Hematopoietic multipotent progenitor cell treated with erythropoietin and hydrocortisone succinate and interleukin-3 and kit ligand, for 17 days (in vitro differentiated cells): ENCODE measurements at regions not wholly inside any gene's neighbourhood (a gene's known extent, or its start where the extent isn't known, plus 50 kb on each side); places are given as distances from the start of the nearest gene placed in this dataset.

Experiments used
- DNase-seq: peaks from one replicate; pipeline ENCODE4 v3.0.0-alpha.2; 2015; ENCODE audit warnings: low spot score

DNA sequence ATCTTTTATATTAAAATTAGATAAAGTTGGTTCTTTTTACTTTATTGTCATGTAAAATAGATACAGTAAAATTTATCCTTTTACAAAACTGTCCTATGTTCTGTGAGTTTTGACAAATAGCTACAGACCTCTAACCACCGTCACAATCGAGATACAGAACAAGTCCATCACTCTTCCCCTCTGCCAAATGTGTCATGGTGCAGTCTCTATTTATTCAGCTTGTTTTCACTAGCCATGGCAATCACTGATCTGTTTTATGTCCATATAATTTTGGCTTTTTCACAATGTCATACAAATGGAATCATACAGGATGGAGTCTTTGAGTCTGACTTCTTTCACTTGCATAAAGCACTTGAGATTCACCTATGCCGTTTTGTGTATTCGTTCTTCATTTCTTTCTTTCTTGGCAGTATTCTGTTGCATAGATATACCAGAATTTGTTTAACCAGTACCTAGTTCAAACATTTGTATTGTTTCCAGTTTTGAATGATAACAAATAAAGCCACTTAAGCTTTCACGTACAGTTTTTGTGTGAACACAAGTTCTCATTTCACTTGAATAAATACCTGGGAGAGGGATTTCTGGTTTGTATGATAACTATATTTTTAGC, 273.2 kb upstream of the MPDZ start:
- DNase-seq = no peak

- no peak for DNase-seq
Measured at GRCh38 chr9:13550519-13550918, 271.0 kb upstream of the MPDZ start.

DNA sequence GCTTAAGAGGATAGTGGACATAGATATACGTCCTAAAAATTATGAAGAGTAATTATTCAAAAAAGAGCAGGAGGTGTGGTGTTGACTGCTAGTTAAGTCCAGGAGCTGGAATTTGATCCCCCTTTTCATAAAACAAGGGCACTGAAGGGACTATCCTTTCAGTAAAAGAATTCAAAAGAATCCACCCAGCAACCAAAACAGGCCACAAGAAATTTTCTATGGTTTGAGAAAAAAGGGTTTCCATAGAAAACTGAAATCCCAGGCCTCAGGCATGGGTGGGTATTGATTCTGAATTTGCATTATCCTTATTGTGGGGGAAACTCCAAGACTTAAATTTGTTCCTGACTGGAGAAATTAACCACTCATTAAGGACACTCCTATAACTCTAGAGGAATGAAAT, 269.0 kb upstream of the MPDZ start:
- no peak for DNase-seq

DNA sequence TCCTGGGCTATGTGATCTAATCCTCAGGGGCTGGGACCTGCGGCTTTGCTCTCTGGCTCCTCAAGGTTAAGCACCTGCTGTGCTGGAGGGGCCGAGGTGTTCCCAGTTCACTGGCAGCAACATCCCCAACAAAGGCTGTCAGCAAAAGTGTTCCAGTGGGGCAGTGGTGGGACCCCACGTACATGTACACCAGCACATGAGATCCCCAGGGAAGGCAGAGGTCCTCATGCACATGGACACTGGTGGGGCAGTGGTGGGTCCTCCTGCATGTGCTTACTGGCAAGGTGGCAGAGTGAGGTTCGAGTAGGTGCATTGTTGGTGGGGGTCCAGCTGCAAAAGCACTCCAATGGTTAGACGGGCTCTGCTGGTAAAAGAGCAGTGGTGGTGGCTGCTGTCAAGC, 255.6 kb upstream of the MPDZ start:
- no peak for DNase-seq

DNA sequence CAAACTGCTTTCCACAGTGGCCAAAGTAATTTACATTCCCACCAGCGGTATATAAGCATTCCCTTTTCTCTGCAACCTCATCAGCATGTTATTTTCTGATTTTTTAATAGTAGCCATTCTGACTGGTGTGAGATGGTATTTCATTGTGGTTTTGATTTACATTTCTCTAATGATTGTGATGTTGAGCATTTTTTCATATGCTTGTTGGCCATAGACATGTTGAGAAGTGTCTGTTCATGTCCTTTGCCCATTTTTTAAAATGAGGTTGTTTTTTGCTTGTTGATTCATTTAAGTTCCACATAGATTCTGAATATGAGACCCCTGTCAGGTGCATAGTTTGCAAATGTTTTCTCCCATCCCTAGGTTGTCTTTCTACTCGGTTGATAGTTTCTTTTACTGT, 254.5 kb upstream of the MPDZ start:
- DNase-seq = no peak

DNA sequence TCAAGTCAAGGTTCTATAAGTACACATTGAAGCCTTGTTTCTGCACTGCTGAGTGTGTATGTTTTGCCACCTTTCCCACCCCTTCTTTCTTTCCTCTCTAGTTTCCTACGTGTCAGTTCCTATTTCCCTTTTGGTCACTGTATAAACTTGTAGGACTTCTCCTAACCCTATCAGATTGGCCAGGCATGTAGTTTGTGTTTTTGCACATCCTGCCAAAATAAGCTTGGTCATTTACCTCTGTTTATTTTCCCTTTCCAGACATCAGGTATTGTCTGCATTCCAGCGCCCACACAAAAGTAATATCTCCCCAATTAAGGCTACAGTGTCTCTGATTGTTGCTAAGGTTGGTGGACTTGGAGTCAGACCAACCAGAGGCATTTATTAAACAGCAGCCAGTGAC, 252.9 kb upstream of the MPDZ start:
- no peak for DNase-seq

GRCh38 chr9:13529321-13530104, 250.0 kb upstream of the MPDZ start:
- no peak for DNase-seq

- DNase-seq = no peak
Measured at GRCh38 chr9:13524245-13524644, 244.8 kb upstream of the MPDZ start.

- DNase-seq = no peak
Measured at GRCh38 chr9:13520069-13520468, 240.6 kb upstream of the MPDZ start.

- no peak for DNase-seq
Measured at GRCh38 chr9:13513716-13514444, 234.4 kb upstream of the MPDZ start.

DNA sequence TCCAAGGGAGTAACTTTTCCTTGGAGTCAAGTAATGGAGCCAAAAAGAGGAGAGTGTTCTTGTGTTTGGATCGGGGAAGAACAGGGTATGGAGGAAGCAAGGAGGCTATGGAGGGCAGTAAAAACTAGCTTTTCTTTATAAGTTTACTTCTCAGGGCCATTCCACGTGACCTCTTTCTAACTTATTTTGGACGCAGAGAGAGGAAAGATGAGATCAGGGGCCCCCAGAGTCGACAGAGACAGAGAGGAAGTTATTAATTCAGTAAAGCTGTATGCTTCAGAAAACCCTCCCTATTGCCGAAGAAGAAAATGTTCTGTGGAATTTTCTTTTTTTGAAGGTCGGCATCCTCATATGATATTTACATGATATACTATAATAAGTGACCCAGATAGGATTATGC, 233.8 kb upstream of the MPDZ start:
- no peak for DNase-seq

- no peak for DNase-seq
Measured at GRCh38 chr9:13508681-13509080, 229.2 kb upstream of the MPDZ start.

DNA sequence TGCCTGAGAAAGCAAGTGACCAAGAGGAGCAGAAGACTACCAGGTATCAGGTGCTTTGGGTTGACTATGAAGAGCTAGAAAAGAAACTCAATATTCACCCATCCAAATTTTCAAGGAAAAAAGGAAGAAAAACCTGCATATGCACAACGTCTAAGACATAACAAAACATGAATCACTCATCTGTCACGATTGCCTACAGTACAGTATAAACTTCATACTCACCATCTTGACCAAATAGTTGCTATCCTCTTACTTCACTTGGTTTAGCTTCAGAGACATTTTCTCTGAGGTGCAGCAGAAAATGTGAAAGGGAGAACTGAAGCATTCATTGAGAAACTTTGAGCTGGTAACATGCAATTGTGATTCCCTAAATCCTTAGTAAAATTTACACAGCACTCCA, 228.6 kb upstream of the MPDZ start:
- no peak for DNase-seq

DNA sequence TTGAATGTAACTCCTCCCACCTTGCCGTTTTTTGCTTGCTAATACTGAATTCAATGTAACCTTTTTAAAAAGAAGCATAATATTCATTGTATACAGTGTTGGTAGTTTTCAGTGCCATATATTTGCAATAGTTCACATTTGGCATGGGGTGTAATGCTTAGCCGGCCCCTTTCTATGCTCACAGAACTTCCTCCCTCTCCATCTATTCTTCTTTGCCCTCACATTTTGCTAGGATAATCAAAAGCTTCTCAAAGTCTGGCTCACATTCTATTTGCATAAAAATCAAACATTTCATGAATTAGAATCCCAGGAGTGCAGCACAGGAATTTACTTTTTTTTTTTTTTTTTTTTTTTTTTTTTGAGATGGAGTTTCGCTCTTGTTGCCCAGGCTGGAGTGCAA, 226.3 kb upstream of the MPDZ start:
- DNase-seq = no peak

DNA sequence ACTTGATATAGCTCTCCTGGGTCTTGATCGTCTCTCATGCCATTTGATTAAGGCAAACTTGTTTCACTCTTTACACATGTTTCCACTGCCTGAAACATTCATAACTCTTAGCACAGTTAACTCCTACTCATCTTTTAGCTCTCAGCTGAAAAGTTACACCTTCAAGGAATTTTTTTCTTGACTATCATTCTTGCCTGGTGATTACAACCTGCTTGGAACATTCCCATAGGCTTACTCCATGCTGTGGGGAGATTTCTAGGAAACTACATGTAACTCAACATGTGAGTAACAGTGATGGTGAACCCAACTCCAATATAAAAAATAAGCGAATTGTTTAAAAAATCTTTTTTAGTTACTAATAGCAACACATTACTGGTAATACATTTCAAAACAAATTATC, 224.1 kb upstream of the MPDZ start:
- no peak for DNase-seq

DNA sequence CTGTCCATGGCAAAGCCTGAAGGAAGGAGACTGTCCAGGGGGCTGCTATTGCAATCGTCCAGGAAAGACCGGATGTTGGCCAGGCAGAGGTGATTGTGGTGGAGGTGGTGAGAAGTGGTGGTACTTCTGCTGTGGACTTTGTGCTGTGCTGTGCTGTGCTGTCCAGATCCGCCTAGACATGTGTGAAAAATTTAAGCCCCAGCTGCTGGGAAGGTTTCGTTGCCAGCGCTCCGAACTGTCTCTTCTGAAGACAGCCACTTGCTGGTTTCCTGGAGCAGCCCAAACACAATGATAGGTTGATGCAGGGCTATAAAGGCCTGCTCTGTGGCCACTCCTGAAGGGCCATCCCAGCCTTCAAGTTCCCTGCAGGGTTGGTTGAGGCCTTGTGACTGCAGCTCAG, 223.0 kb upstream of the MPDZ start:
- no peak for DNase-seq

DNA sequence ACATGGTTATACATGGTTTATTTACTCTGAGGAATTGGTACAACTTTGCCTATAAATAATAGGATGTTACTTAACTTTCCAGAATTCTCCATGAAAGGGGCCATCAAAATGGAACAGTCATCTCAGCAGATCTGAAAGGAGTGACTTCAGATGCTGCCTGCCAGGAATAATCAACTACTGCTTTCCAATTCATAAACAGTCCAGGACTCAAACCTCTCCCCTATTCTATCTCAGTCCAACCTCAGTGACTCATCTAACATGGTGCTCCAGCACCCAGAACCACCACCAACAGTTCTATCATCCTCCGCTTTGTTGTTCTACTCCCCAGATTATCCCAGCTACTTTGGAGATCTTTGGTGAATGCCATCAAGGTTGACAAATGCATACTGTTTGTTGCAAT, 221.5 kb upstream of the MPDZ start:
- DNase-seq = no peak

- DNase-seq = no peak
Measured at GRCh38 chr9:13500034-13500433, 220.5 kb upstream of the MPDZ start.

- DNase-seq = no peak
Measured at GRCh38 chr9:13493697-13494096, 214.2 kb upstream of the MPDZ start.

GRCh38 chr9:13491493-13492424, 212.3 kb upstream of the MPDZ start:
- DNase-seq = no peak

DNA sequence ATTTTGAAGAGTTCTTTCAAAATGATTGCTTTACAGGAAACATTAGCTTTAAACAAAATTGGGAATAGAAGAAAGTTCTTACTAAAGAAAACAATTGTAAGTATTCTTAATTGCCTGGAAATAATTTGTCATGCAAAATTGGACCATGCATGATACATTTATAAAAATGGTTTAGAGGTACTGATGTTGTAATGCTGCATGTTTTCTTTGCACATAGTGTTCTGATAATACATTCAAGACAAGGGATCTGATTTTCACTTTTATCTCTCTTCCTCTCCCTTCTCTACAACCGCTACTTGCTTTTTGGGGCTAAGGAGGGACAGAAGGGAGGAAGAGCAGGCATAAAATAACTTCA, 211.6 kb upstream of the MPDZ start:
- DNase-seq = no peak

- no peak for DNase-seq
Measured at GRCh38 chr9:13487936-13488335, 208.4 kb upstream of the MPDZ start.
